GM21381 (cell line): ENCODE measurements at regions not wholly inside any gene's neighbourhood (a gene's known extent, or its start where the extent isn't known, plus 50 kb on each side); places are given as distances from the start of the nearest gene placed in this dataset.
"Not testable (repeated sequence)": the region's sequence is repeated elsewhere in the genome, so short reads cannot be mapped to it uniquely, and the experiment has no call there.

ENCODE experiments used
- ATAC-seq: cut with Tn5 transposase; IDR thresholded peaks from one replicate; pipeline ENCODE4 v1.9.1; 2021; ENCODE audit warnings: mild to moderate bottlenecking, moderate library complexity; ENCODE audit not compliant: unreplicated experiment

GRCh38 chr3:26763723-26764122 lies 141.2 kb downstream of the LRRC3B start:
- no peak for ATAC-seq

DNA sequence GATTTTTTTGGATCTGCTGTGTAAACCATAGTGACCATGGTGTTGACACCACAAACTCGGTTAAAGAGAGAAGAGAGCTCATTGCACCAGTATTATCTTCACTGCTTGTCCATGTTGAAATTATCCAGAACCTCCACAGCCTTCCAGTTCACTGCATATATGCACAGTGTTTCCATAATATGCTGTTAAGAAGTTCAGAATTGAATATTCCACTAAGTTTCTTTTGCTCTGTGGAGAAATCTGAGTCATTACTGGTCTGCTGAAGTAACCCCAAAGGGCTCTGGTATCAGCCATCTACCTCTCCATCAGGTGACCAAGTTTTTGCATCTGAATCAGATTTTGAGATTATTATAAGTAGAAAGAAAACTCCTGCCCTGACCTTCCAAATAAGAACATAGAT lies 143.5 kb downstream of the LRRC3B start:
- ATAC-seq: no peak

- ATAC-seq: no peak
These were observed 145.6 kb downstream of the LRRC3B start for GRCh38 chr3:26768068-26768651.

GRCh38 chr3:26799679-26800317 lies 177.2 kb downstream of the LRRC3B start:
- ATAC-seq: no peak

GRCh38 chr3:26807272-26807671 lies 184.7 kb downstream of the LRRC3B start:
- ATAC-seq: no peak

DNA sequence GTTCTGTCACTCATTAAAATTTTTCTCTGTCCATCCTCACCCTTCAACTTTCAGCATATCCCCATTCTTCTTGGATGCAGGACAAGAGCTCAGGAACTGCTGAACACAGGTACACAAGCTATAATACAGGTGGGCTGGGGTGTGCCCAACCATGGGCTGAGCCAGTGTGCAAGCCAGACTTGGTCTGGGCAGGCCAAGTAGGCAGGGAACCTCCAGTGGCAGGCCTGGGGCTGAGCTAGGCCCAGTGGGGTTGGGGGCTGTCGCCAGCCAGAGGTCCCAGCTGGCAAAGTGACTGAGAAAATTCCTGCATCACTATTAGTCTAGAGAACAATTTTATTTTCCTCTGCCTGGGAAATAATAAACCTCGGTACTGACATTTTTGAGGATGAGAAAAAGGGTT lies 202.9 kb downstream of the LRRC3B start:
- no peak for ATAC-seq

DNA sequence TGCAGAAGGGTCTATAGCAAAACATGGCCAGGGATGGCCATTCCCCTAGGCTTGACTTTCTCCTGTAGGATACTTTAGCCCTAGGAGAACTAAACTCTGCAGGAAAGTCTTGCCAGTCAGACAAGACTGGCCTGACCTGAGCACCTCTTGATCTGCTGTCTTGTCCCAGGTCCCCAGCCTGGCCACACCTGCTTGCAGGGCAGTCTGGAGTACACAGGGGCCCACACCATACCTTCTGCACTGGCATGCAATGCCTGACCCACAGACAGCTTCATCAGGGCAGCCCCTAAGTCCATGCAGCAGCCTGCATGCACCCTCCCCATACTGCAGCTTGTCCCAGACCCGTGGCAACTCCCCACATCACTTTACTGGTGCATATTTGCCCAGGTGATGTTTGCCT lies 204.6 kb downstream of the LRRC3B start:
- no peak for ATAC-seq

GRCh38 chr3:26838026-26838425 lies 215.5 kb downstream of the LRRC3B start:
- no peak for ATAC-seq

GRCh38 chr3:26839001-26839400 lies 216.4 kb downstream of the LRRC3B start:
- ATAC-seq: no peak

DNA sequence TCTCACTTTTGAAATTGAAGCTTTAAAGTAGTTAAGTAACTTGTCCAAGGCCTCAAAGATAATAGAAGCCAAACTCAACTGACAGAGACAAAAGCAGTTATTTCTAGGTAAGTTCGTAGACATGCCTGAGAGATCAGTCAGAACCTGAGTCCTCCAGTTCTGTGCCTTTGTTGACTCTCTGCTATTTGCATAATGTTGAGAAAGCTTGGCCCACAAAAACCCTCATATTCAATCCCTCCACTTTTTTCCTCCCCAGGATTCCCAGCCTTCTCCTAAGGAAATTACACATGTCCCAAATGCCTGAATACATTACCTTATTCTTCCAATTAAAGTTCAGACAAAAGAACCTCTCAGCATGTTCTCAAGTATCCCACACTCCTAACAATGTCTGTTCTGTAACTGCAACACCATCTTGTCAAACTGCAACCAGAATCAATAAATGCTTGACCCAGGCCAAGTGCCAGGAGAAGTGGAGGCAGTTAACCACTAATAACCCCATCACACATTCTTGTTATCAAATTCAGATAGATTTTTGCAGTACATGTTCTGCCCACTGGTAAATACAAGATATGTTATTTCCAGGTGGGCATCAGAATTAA lies 217.8 kb downstream of the LRRC3B start:
- no peak for ATAC-seq

DNA sequence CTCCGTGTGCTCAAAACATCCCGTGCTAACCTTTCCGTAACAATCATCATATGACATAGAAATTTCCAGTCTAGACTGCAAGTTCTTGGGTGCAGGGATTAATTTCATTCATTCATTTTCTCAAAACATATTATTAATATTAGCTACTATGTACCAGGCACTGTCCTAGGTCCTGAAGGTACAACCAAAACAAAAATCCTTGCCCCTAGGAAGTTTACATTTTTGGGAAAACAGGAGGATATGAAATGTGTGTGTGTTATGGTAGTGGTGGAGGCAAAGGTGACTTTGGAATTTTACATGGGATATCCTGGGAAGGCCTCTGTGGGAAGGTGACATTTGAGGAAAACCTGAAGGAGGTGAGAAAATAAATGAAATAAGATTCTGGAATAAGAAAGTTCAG lies 222.6 kb downstream of the LRRC3B start:
- no peak for ATAC-seq

- no peak for ATAC-seq
These were observed 225.1 kb downstream of the LRRC3B start for GRCh38 chr3:26847680-26848079.

DNA sequence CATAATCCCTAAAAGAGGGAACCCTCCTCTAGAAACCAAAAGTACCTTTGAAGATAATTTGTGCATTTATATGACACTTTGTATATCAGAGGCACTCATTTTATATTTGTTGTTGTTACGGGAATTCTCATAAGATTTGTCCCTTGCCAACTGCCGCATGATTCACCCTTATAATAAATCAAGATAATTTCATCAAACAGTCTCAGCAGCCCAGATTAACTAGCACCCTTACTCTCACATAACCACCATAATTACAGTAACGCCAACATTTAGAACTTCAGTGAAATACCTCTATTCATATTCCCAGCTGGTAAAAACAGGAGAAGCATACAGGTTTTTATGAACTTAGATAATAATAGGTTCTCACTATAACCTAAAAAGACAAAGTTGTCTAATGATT lies 271.9 kb downstream of the LRRC3B start:
- no peak for ATAC-seq

- ATAC-seq: no peak
These were observed 292.6 kb downstream of the LRRC3B start for GRCh38 chr3:26915208-26915607.

GRCh38 chr3:26920646-26921478 lies 298.3 kb downstream of the LRRC3B start:
- ATAC-seq: no peak

DNA sequence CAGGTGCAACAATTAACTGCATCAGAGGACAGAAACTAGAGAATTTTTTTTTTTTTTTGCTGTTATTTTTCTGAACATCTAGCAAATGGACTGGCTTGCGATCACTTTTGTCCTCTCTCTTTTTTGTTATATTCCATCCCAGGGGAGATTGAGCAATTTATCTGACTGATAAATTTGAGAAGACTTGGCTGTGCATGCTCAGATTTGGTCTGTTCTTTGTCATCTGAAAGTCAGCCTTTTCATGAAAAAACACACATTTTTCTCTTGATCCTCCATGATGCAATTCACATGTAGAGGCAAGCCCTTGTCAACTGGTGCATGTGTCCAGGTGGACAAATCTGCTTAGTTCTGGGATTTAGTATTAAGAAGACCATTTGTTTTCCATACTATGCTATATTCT lies 309.3 kb downstream of the LRRC3B start:
- no peak for ATAC-seq

GRCh38 chr3:26932752-26933151 lies 310.2 kb downstream of the LRRC3B start:
- no peak for ATAC-seq

- not testable (repeated sequence) for ATAC-seq
These were observed 322.9 kb downstream of the LRRC3B start for GRCh38 chr3:26945480-26945879.

GRCh38 chr3:26960382-26960781 lies 337.8 kb downstream of the LRRC3B start:
- ATAC-seq: no peak

- peak; percentile 89 for ATAC-seq
These were observed 340.2 kb downstream of the LRRC3B start for GRCh38 chr3:26962492-26963360.

DNA sequence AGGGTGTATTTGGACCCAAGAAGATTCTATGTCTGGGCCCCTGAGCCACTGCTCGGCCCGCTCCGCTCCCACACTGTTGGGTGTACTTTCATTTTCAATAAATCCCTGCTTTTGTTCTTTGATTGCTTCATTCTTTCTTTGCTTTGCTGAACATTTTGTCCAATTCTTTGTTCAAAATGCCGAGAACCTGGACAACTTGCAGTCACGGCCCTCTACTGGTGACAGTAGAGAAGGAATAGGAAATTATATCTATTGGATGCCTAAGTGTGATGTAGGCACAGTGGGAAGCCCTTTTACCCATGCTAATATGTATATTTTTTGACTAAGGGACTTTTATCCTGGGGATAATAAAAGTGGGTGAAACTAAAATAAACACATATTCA lies 340.8 kb downstream of the LRRC3B start:
- no peak for ATAC-seq
